HUDEP-2 (cell line): ENCODE measurements at regions not wholly inside any gene's neighbourhood (a gene's known extent, or its start where the extent isn't known, plus 50 kb on each side); places are given as distances from the start of the nearest gene placed in this dataset.
"Not testable (repeated sequence)": the region's sequence is repeated elsewhere in the genome, so short reads cannot be mapped to it uniquely, and the experiment has no call there.

Source experiments
- DNase-seq, 76 experiments: peaks; one replicate each; lab custom pipeline; 2025; ENCODE audit not compliant: unreplicated experiment in 76 of 76; lab: John Stamatoyannopoulos, UW

GRCh38 chr4:81324594-81324993, 109.6 kb upstream of the PRKG2 start:
- DNase-seq: not testable (repeated sequence)

- DNase-seq: no peak
These were observed 104.6 kb upstream of the PRKG2 start for GRCh38 chr4:81319657-81320056.

GRCh38 chr4:81314897-81315470, 100.0 kb upstream of the PRKG2 start:
- DNase-seq: no peak

GRCh38 chr4:81314196-81314896, 99.3 kb upstream of the PRKG2 start:
- DNase-seq: peak in 6 of 76 experiments; percentile 1 to 4 (median 2)

- no peak for DNase-seq
These were observed 93.0 kb upstream of the PRKG2 start for GRCh38 chr4:81307991-81308390.

- DNase-seq: no peak
These were observed 89.8 kb upstream of the PRKG2 start for GRCh38 chr4:81304871-81305270.

- DNase-seq: not testable (repeated sequence)
These were observed 85.3 kb upstream of the PRKG2 start for GRCh38 chr4:81300352-81300751.

- no peak for DNase-seq
These were observed 75.8 kb upstream of the PRKG2 start for GRCh38 chr4:81290813-81291212.

GRCh38 chr4:81287101-81287500, 72.1 kb upstream of the PRKG2 start:
- DNase-seq: no peak

- DNase-seq: no peak
These were observed 67.1 kb upstream of the PRKG2 start for GRCh38 chr4:81282131-81282530.

GRCh38 chr4:81274460-81274859, 59.4 kb upstream of the PRKG2 start:
- no peak for DNase-seq

GRCh38 chr4:81272671-81273070, 57.6 kb upstream of the PRKG2 start:
- DNase-seq: peak in 23 of 76 experiments; percentile 0 to 40 (median 9)
